ENCODE measurements at regions not wholly inside any gene's neighbourhood (a gene's known extent, or its start where the extent isn't known, plus 50 kb on each side); places are given as distances from the start of the nearest gene placed in this dataset.
A peak's percentile ranks its signal among the peaks of the same experiment; 100 is the strongest.

DNA sequence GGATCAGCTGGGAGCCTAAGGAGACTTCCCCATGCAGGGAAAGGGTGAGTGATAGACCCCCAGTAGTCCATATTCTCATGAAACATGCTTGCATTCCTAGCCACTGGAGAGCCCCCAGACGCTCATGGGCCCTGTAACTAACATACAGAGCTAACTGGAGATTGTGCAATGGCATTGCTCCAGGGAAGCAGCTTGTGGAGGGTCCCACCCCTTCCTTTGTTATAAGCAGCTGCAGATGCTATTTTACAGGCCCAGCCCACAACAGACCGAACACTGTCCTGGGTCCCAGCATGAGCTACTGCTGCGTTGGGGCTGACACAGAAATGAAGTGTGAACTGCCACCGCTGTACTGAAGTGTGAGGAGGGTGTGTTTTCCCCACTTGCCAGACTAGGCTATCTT, 1465.7 kb upstream of the DIAPH2 start:
- TF ChIP-seq CTCF (conservative IDR thresholded peaks at IDR 0.05), result no peak
- Histone ChIP-seq H3K27ac (ENCODE audit: low read depth, low read length) (no peak overlapping the region), H3K4me1 (ENCODE audit: control insufficient read depth, insufficient read depth, low read length) (no peaks in the 10 kb centered on the region), H3K27me3 (ENCODE audit: control insufficient read depth, insufficient read depth, low read length, poor library complexity, severe bottlenecking) (no peaks in the 10 kb centered on the region), H3K9ac (ENCODE audit: extremely low read depth, low read length, poor library complexity, severe bottlenecking) (no peak overlapping the region), H3K4me3 (ENCODE audit: low read length) (no peak overlapping the region), H3K36me3 (ENCODE audit: control insufficient read depth, insufficient read depth, low read length) (no peaks in the 10 kb centered on the region), H3K9me3 (ENCODE audit: control insufficient read depth, low read length) (no peaks in the 10 kb centered on the region)
- Mint-ChIP-seq H3K36me3 (ENCODE audit: low read depth) (no peaks in the 10 kb centered on the region), H3K27ac (no peak overlapping the region), H3K9me3 (peaks cover 5% of the 10 kb centered on the region), H3K4me3 (no peak overlapping the region), H3K27me3 (ENCODE audit: insufficient read depth) (no peaks in the 10 kb centered on the region), H3K4me1 (no peaks in the 10 kb centered on the region)
- WGBS, 2 experiments (ENCODE audit: insufficient coverage in 1 of 2, insufficient read length in 1 of 2), result 71 to 91% methylated on average over 1 to 4 of the region's 4 CpGs
- no peak for DNase-seq

DNA sequence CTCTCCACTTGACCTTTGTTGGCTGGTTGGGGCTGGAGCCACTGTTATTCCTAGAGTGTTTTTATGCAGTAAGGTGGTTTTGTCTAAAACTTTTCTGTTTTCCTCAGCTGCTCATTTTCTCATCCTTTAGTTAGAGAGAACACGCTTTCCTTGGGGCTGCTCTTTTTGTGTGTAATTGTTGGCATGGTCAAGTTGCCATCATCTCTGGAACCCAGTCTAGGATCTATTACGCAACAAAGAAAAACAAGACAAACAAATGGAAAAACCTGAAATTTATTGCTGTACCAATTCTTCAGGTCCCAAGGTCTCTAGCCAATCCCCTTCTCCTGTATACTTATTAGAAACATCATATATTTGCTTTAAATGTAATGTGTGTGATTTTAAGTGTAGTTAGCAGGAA, 1436.3 kb upstream of the DIAPH2 start:
- TF ChIP-seq CTCF (conservative IDR thresholded peaks at IDR 0.05), result no peak
- 100% methylated on average over 1 of the region's 2 CpGs; no CpG with 5 or more reads in 1 of the 2 experiments for WGBS, 2 experiments (ENCODE audit: insufficient coverage in 1 of 2, insufficient read length in 1 of 2)
- no peak overlapping the region for H3K4me3 Mint-ChIP-seq
- Histone ChIP-seq H3K27me3 (ENCODE audit: control insufficient read depth, insufficient read depth, low read length, poor library complexity, severe bottlenecking) (no peaks in the 10 kb centered on the region), H3K4me1 (ENCODE audit: control insufficient read depth, insufficient read depth, low read length) (no peaks in the 10 kb centered on the region), H3K9me3 (ENCODE audit: control insufficient read depth, low read length) (no peaks in the 10 kb centered on the region), H3K27ac (ENCODE audit: low read depth, low read length) (no peak overlapping the region), H3K9ac (ENCODE audit: extremely low read depth, low read length, poor library complexity, severe bottlenecking) (no peak overlapping the region), H3K4me3 (ENCODE audit: low read length) (no peak overlapping the region), H3K36me3 (ENCODE audit: control insufficient read depth, insufficient read depth, low read length) (no peaks in the 10 kb centered on the region)
- no peak for DNase-seq
- peaks cover 2% of the 10 kb centered on the region for H3K27me3 Mint-ChIP-seq (ENCODE audit: insufficient read depth)
- H3K27ac Mint-ChIP-seq, result no peak overlapping the region
- peaks cover 5% of the 10 kb centered on the region for H3K4me1 Mint-ChIP-seq
- peaks cover 2% of the 10 kb centered on the region for H3K36me3 Mint-ChIP-seq (ENCODE audit: low read depth)
- H3K9me3 Mint-ChIP-seq, result peaks cover 9% of the 10 kb centered on the region

DNA sequence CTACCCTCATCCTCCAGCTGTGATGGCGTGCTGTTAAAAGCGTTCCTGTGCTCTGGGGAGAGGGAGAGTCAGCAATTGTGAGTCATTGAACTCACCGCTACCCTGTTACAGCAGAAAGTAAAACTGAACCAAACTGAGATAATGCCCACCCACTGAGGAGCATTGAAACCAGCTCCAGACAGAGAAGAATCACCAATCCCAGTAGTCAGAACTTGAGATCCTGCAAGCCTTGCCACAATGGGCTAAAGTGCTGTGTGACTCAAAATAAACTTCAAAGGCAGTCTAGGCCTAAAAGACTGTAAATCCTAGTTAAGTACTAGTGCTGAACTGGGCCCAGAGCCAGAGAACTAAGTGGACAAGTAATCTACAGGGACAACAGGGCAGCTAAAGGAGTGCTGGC, 1394.2 kb upstream of the DIAPH2 start:
- no peak for TF ChIP-seq CTCF (conservative IDR thresholded peaks at IDR 0.05)

More for the DNA sequence above, 1394.2 kb upstream of the DIAPH2 start:
- Mint-ChIP-seq H3K27me3 (ENCODE audit: insufficient read depth) (no peaks in the 10 kb centered on the region), H3K36me3 (ENCODE audit: low read depth) (no peaks in the 10 kb centered on the region), H3K4me3 (no peak overlapping the region), H3K27ac (no peak overlapping the region), H3K9me3 (no peaks in the 10 kb centered on the region), H3K4me1 (peaks cover 14% of the 10 kb centered on the region)
- Histone ChIP-seq H3K4me3 (ENCODE audit: low read length) (no peak overlapping the region), H3K9ac (ENCODE audit: extremely low read depth, low read length, poor library complexity, severe bottlenecking) (no peak overlapping the region), H3K4me1 (ENCODE audit: control insufficient read depth, insufficient read depth, low read length) (no peaks in the 10 kb centered on the region), H3K36me3 (ENCODE audit: control insufficient read depth, insufficient read depth, low read length) (no peaks in the 10 kb centered on the region), H3K27me3 (ENCODE audit: control insufficient read depth, insufficient read depth, low read length, poor library complexity, severe bottlenecking) (no peaks in the 10 kb centered on the region), H3K9me3 (ENCODE audit: control insufficient read depth, low read length) (no peaks in the 10 kb centered on the region), H3K27ac (ENCODE audit: low read depth, low read length) (no peak overlapping the region)
- 60% methylated on average over 2 of the region's 3 CpGs; no CpG with 5 or more reads in 1 of the 2 experiments for WGBS, 2 experiments (ENCODE audit: insufficient coverage in 1 of 2, insufficient read length in 1 of 2)
- DNase-seq, result peak; percentile 62
